Neuronal stem cell (in vitro differentiated cells): ENCODE measurements at regions not wholly inside any gene's neighbourhood (a gene's known extent, or its start where the extent isn't known, plus 50 kb on each side); places are given as distances from the start of the nearest gene placed in this dataset.

Experiments
- DNase-seq: peaks from one replicate; pipeline ENCODE4 v3.0.0-alpha.2; 2013; ENCODE audit warnings: low spot score
- H2AFZ ChIP-seq: one replicate; pipeline ENCODE4 v1.6.1; 2013; ENCODE audit warnings: mild to moderate bottlenecking, low read length, inconsistent platforms
- H2AK5ac ChIP-seq: 2 replicates; pipeline ENCODE4 v1.6.1; 2013; ENCODE audit warnings: low read depth, mild to moderate bottlenecking, inconsistent platforms, low read length, moderate library complexity, mixed read lengths
- H2BK120ac ChIP-seq: 2 replicates; pipeline ENCODE4 v1.6.1; 2013; ENCODE audit warnings: low read depth, mild to moderate bottlenecking, inconsistent platforms, low read length, moderate library complexity, mixed read lengths
- H2BK12ac ChIP-seq: one replicate; pipeline ENCODE4 v1.6.1; 2013; ENCODE audit warnings: low read length, inconsistent platforms
- H2BK15ac ChIP-seq: 2 replicates; pipeline ENCODE4 v1.6.1; 2013; ENCODE audit warnings: mild to moderate bottlenecking, low read length, inconsistent platforms, mixed read lengths
- H2BK5ac ChIP-seq: one replicate; pipeline ENCODE4 v1.6.1; 2013; ENCODE audit warnings: inconsistent platforms, mild to moderate bottlenecking, low read length, moderate library complexity
- H3K14ac ChIP-seq: one replicate; pipeline ENCODE4 v1.6.1; 2013; ENCODE audit warnings: low read length, inconsistent platforms
- H3K18ac ChIP-seq: 2 replicates; pipeline ENCODE4 v1.6.1; 2013; ENCODE audit warnings: low read length, inconsistent platforms
- H3K23ac ChIP-seq: 2 replicates; pipeline ENCODE4 v1.6.1; 2013; ENCODE audit warnings: low read depth, mild to moderate bottlenecking, mixed read lengths, low read length, inconsistent platforms; ENCODE audit not compliant: poor library complexity
- H3K27ac ChIP-seq: replicated peaks from 3 replicates; pipeline ENCODE4 v1.5.1; 2013; ENCODE audit warnings: low read length, inconsistent platforms
- H3K27me3 ChIP-seq, 3 experiments: 2 replicates each; pipeline ENCODE4 v1.6.1; 2013; ENCODE audit warnings: low read length in 3 of 3, mild to moderate bottlenecking in 2 of 3, inconsistent platforms in 1 of 3, low read depth in 1 of 3, mixed read lengths in 1 of 3, moderate library complexity in 1 of 3; ENCODE audit not compliant: control insufficient read depth in 3 of 3, insufficient read depth in 3 of 3
- H3K36me3 ChIP-seq, 2 donors: replicated peaks in 1 of 2; 2 replicates each; pipeline ENCODE4 v1.6.1; 2013; ENCODE audit warnings: low read length in 2 of 2; ENCODE audit not compliant: control insufficient read depth in 2 of 2, insufficient read depth in 2 of 2
- H3K4ac ChIP-seq: 2 replicates; pipeline ENCODE4 v1.6.1; 2013; ENCODE audit warnings: inconsistent platforms, mild to moderate bottlenecking, low read length, moderate library complexity
- H3K4me1 ChIP-seq, 2 donors: 1 replicate in 1 of 2; 2 replicates in 1 of 2; pipeline ENCODE4 v1.6.1; 2013; ENCODE audit warnings: low read length in 2 of 2, low read depth in 1 of 2; ENCODE audit not compliant: control insufficient read depth in 2 of 2, insufficient read depth in 1 of 2
- H3K4me2 ChIP-seq: one replicate; pipeline ENCODE4 v1.6.1; 2013; ENCODE audit warnings: mild to moderate bottlenecking, low read length, inconsistent platforms; ENCODE audit not compliant: insufficient read depth, poor library complexity, severe bottlenecking
- H3K4me3 ChIP-seq, 2 donors: 2 replicates each; pipeline ENCODE4 v1.5.1; 2013; ENCODE audit warnings: low read length in 2 of 2, mild to moderate bottlenecking in 2 of 2, inconsistent platforms in 1 of 2, moderate library complexity in 1 of 2
- H3K79me1 ChIP-seq: one replicate; pipeline ENCODE4 v1.6.1; 2013; ENCODE audit warnings: low read depth, mild to moderate bottlenecking, inconsistent platforms, low read length, moderate library complexity
- H3K9ac ChIP-seq: one replicate; pipeline ENCODE4 v1.6.1; 2013; ENCODE audit warnings: mild to moderate bottlenecking, low read depth, low read length, inconsistent platforms; ENCODE audit not compliant: poor library complexity
- H3K9me3 ChIP-seq, 2 donors: replicated peaks in 1 of 2; 2 replicates each; pipeline versions ENCODE3 to v1.6.1; 2013; ENCODE audit warnings: low read length in 2 of 2, mild to moderate bottlenecking in 2 of 2, inconsistent platforms in 1 of 2, low read depth in 1 of 2, mixed read lengths in 1 of 2, moderate library complexity in 1 of 2; ENCODE audit not compliant: control insufficient read depth in 2 of 2, insufficient read depth in 1 of 2
- H4K8ac ChIP-seq: one replicate; pipeline ENCODE4 v1.6.1; 2013; ENCODE audit warnings: low read depth, mild to moderate bottlenecking, inconsistent platforms, low read length, moderate library complexity
- H4K91ac ChIP-seq: one replicate; pipeline ENCODE4 v1.6.1; 2013; ENCODE audit warnings: low read length, low read depth, mild to moderate bottlenecking, inconsistent platforms; ENCODE audit not compliant: poor library complexity
- WGBS, 2 donors: extraction: QIAGEN DNeasy Blood & Tissue Kit; methylation state at CpG; one replicate each; pipeline ENCODE4 v1.1.7; 2013; ENCODE audit warnings: missing lambda C conversion rate in 2 of 2, mixed read lengths in 1 of 2; ENCODE audit not compliant: insufficient read length in 2 of 2, insufficient replicate concordance in 1 of 2; ENCODE audit errors: extremely low coverage in 2 of 2; 5-methylcytosine and 5-hydroxymethylcytosine counted together

DNA sequence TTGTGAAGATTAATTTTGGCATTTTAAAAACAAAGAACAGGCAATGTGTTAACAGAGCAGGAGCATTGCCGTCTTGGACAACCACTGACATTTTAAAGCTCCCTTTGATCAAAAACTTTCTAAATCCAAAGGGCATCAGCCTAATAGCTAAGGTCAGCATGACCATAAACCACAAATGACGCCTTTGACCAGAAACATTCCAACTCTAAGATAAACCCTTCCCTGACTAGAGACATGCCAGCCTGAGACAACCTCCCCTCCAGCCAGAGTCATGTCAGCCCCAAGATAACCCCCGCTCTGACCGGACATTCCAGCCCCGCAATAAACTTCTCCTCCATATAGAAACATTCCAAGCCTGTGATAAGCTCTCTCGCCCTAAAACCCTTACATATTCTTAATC, 949.4 kb upstream of the POT1 start:
- no peak overlapping the region for H3K4me2 ChIP-seq
- no peaks in the 10 kb centered on the region for H3K27me3 ChIP-seq
- no peak overlapping the region for H3K4ac ChIP-seq
- H2AFZ ChIP-seq = no peak overlapping the region
- H3K23ac ChIP-seq = no peak overlapping the region
- no peak overlapping the region for H4K8ac ChIP-seq
- no peak overlapping the region for H2AK5ac ChIP-seq
- no peaks in the 10 kb centered on the region for H3K79me1 ChIP-seq
- H3K36me3 ChIP-seq = no peaks in the 10 kb centered on the region
- H3K9ac ChIP-seq = no peak overlapping the region
- no peak overlapping the region for H2BK15ac ChIP-seq
- no peak for DNase-seq
- H3K9me3 ChIP-seq = no peaks in the 10 kb centered on the region
- H3K18ac ChIP-seq = no peak overlapping the region
- no peak overlapping the region for H2BK120ac ChIP-seq
- H3K4me1 ChIP-seq = no peaks in the 10 kb centered on the region
- H2BK5ac ChIP-seq = no peak overlapping the region
- no peak overlapping the region for H2BK12ac ChIP-seq
- no peak overlapping the region for H4K91ac ChIP-seq
- no CpG with 5 or more reads among the region's 6 CpGs for WGBS, 2 donors
- H3K27ac ChIP-seq = no peak overlapping the region
- H3K14ac ChIP-seq = no peak overlapping the region
- no peak overlapping the region for H3K4me3 ChIP-seq

DNA sequence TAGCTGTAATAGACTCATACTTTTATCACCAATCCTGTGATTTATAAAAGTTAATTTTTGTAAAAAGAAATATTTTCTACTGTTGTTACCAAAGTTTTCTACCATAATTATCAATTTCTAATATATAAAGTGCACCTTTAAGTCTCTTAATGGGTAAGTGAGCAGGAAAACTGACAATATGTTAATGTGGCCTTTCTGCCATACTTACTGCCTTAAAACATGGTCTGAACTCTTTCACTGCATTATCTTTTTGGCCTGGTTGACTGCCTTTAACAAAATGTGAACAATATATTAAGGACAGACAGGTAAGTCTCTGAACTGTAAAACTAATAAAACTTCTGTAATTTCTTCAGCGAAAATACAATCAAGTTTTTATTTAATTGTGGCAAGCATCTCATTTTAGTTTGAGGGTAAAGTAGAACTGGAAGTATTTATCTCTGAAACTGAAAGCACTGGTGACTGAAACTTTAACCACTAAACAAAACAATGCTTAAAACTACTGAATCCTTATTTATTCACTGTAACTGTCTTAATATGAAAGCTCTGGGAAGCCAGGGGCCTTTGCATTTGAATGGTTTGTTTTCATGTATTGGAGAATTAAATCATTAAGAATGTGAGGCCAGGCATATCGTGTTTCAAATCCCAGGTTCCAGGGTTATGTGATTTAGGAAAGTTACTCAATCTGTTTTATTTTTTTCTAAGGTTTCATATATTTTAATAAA, 948.8 kb upstream of the POT1 start:
- H2AK5ac ChIP-seq = no peak overlapping the region
- no peak overlapping the region for H3K4ac ChIP-seq
- no peak overlapping the region for H2BK5ac ChIP-seq
- H3K4me2 ChIP-seq = no peak overlapping the region
- H3K27ac ChIP-seq = no peak overlapping the region
- no peaks in the 10 kb centered on the region for H3K36me3 ChIP-seq
- H3K14ac ChIP-seq = no peak overlapping the region
- H4K8ac ChIP-seq = no peak overlapping the region
- H3K9me3 ChIP-seq = no peaks in the 10 kb centered on the region
- no peak overlapping the region for H3K18ac ChIP-seq
- H2BK120ac ChIP-seq = no peak overlapping the region
- no peak overlapping the region for H2BK12ac ChIP-seq
- H4K91ac ChIP-seq = no peak overlapping the region
- H3K4me3 ChIP-seq = no peak overlapping the region
- no peak for DNase-seq
- no peak overlapping the region for H2BK15ac ChIP-seq
- H3K27me3 ChIP-seq = no peaks in the 10 kb centered on the region
- WGBS, 2 donors = no CpG with 5 or more reads among the region's 2 CpGs
- no peak overlapping the region for H3K9ac ChIP-seq
- no peak overlapping the region for H3K23ac ChIP-seq
- no peak overlapping the region for H2AFZ ChIP-seq
- no peaks in the 10 kb centered on the region for H3K79me1 ChIP-seq
- no peaks in the 10 kb centered on the region for H3K4me1 ChIP-seq

DNA sequence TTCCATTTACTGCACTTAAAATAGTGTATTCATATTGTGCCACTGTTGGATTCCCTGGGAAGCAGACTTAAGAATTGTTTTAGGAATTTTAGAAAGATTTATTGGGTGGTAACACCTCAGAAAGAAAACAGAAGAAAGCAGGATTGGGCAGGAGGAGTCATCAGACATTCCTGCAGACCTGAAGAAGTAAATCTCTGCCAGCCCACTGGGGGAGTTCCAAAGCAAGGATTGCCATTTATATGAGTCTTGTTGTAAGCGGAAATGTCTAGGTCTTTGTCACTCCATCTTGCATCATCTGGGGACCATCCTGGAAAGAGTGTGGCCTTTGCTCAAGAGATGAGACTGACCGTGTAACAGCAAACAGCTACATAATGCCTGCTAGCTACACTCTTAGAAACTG, 947.6 kb upstream of the POT1 start:
- Histone ChIP-seq H2BK15ac (no peak overlapping the region), H4K8ac (no peak overlapping the region), H3K4me2 (no peak overlapping the region), H3K4me3 (no peak overlapping the region), H4K91ac (no peak overlapping the region), H3K9me3 (no peaks in the 10 kb centered on the region), H3K18ac (no peak overlapping the region), H2BK12ac (no peak overlapping the region), H3K14ac (no peak overlapping the region), H3K27me3 (no peaks in the 10 kb centered on the region), H2BK5ac (no peak overlapping the region), H3K27ac (no peak overlapping the region), H3K36me3 (no peaks in the 10 kb centered on the region), H3K79me1 (no peaks in the 10 kb centered on the region), H3K9ac (no peak overlapping the region), H3K23ac (no peak overlapping the region), H3K4me1 (no peaks in the 10 kb centered on the region), H2AK5ac (no peak overlapping the region), H3K4ac (no peak overlapping the region), H2AFZ (no peak overlapping the region), H2BK120ac (no peak overlapping the region)
- DNase-seq = no peak
- WGBS, 2 donors = no CpG with 5 or more reads among the region's 2 CpGs

DNA sequence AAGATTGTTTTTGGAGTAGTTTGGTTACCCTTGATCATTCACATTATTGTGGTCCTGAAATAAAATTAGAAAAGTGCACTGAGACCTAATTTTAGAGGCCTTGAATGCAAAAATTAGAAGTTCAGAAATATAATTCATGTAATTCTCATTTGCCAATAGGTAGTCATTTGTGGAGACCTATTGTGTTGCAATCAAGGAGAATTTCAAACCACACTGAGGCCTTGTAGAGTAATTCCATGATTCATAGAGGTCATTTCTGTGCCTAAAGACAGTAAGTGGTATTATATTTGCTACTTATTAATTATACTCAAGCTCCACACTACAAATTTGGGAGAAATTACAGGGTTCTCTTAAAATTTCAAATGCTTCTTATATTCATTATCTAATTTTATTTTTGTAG, 946.8 kb upstream of the POT1 start:
- no peak overlapping the region for H3K14ac ChIP-seq
- no peak overlapping the region for H2BK15ac ChIP-seq
- H3K4me1 ChIP-seq = no peaks in the 10 kb centered on the region
- no peak overlapping the region for H2AFZ ChIP-seq
- no peak for DNase-seq
- H3K9me3 ChIP-seq = no peaks in the 10 kb centered on the region
- no peak overlapping the region for H2BK12ac ChIP-seq
- no peak overlapping the region for H2BK120ac ChIP-seq
- H3K27ac ChIP-seq = no peak overlapping the region
- H4K91ac ChIP-seq = no peak overlapping the region
- no peak overlapping the region for H3K4me3 ChIP-seq
- no peaks in the 10 kb centered on the region for H3K79me1 ChIP-seq
- no peak overlapping the region for H3K4me2 ChIP-seq
- no peaks in the 10 kb centered on the region for H3K36me3 ChIP-seq
- H2AK5ac ChIP-seq = no peak overlapping the region
- no peak overlapping the region for H2BK5ac ChIP-seq
- H3K4ac ChIP-seq = no peak overlapping the region
- no peak overlapping the region for H4K8ac ChIP-seq
- no peak overlapping the region for H3K18ac ChIP-seq
- H3K23ac ChIP-seq = no peak overlapping the region
- H3K27me3 ChIP-seq = no peaks in the 10 kb centered on the region
- H3K9ac ChIP-seq = no peak overlapping the region
